Pancreas (tissue), 10 donors: ENCODE measurements at regions not wholly inside any gene's neighbourhood (a gene's known extent, or its start where the extent isn't known, plus 50 kb on each side); places are given as distances from the start of the nearest gene placed in this dataset.
A peak's percentile ranks its signal among the peaks of the same experiment; 100 is the strongest.

Source experiments
- ATAC-seq, 4 donors: fragments of 200-7000 bp; cut with Tn5 transposase; one replicate each; pipeline versions ENCODE4 v1.8.0 to v1.9.1; 2020; ENCODE audit warnings: mild to moderate bottlenecking in 4 of 4, moderate library complexity in 4 of 4
- DNase-seq, 6 donors: peaks; one replicate each; pipeline ENCODE4 v3.0.0-alpha.2; 2020
- FAIRE-seq: peaks from 2 replicates; lab custom pipeline; 2012; peaks lifted over from hg19 to GRCh38; lab: Jason Lieb, UNC
- H3K27ac ChIP-seq, 4 donors: fragments of 200-600 bp; sonication (generic); 1 replicate in 3 of 4; 2 replicates in 1 of 4; pipeline versions ENCODE4 v1.5.0 to v1.8.0; 2020
- H3K27me3 ChIP-seq, 4 donors: fragments of 200-600 bp; one replicate each; pipeline ENCODE4 v1.8.0; 2021
- H3K36me3 ChIP-seq, 3 donors: fragments of 200-600 bp; sonication (generic) in 1 of 3; one replicate each; pipeline versions ENCODE4 v1.5.0 to v1.8.0; 2020 to 2021
- H3K4me1 ChIP-seq, 3 donors: fragments of 200-600 bp; one replicate each; pipeline ENCODE4 v1.8.0; 2021
- H3K4me3 ChIP-seq, 4 donors: fragments of 200-600 bp; sonication (generic) in 2 of 4; one replicate each; pipeline versions ENCODE4 v1.5.0 to v1.8.0; 2020 to 2021
- H3K9me3 ChIP-seq, 4 donors: fragments of 200-600 bp; one replicate each; pipeline ENCODE4 v1.8.0; 2021
- CTCF ChIP-seq, 4 donors: fragments of 200-600 bp; sonication (generic) in 3 of 4; IDR thresholded peaks; one replicate each; pipeline versions ENCODE4 v1.5.0 to v1.8.0; 2021; ENCODE audit warnings: antibody characterized with exemption in 4 of 4
- WGBS, 2 donors: extraction: QIAGEN DNeasy Blood & Tissue Kit; methylation state at CpG; one replicate each; pipeline ENCODE4 v1.1.7; 2013; 5-methylcytosine and 5-hydroxymethylcytosine counted together
- intact Hi-C, 3 donors: fragments of 100-400 bp; cut with DNase I; formaldehyde crosslinking; loops; one replicate each; pipeline versions ENCODE4 v1.11.1 to v1.14.2; 2022
- donor health status: healthy with polysubstance abuse.
- donor health status: DM: no; HTN: no; CAD: no; lungs with moderate emphysema.
- donor health status: DM: no; HTN: no; CAD: no.
- donor health status: control.
- donor health status: control.
- donor health status: Bipolar disorder and iron deficiency.
- donor health status: DM: yes; HTN: yes; CAD: no.
- donor health status: DM: no; HTN: no; CAD: no.
- donor health status: DM: no; HTN: no; CAD: no.
- donor health status: DM: yes; HTN: yes; CAD: no.

GRCh38 chr9:38305582-38305981 is 86.9 kb upstream of the ALDH1B1 start:
- no peaks in the 10 kb centered on the region for H3K9me3 ChIP-seq
- no peak for TF ChIP-seq CTCF (IDR thresholded peaks at IDR 0.05)
- no peak for DNase-seq
- H3K4me1 ChIP-seq: peaks cover 0 to 5% (median 0%) of the 10 kb centered on the region in 3 donors
- 93 to 100% methylated on average over 1 of the region's 1 CpG for WGBS, 2 donors
- no peak for FAIRE-seq
- ATAC-seq: no peak
- no peaks in the 10 kb centered on the region for H3K36me3 ChIP-seq
- H3K27ac ChIP-seq: no peak overlapping the region
- intact Hi-C loops: no loop called here
- no peaks in the 10 kb centered on the region for H3K27me3 ChIP-seq
- no peak overlapping the region for H3K4me3 ChIP-seq

GRCh38 chr9:38301376-38302106 is 91.0 kb upstream of the ALDH1B1 start:
- 80 to 83% methylated on average over 7 of the region's 7 CpGs for WGBS, 2 donors
- Histone ChIP-seq H3K27me3 (no peaks in the 10 kb centered on the region), H3K27ac (no peak overlapping the region), H3K4me1 (peaks cover 0 to 5% (median 0%) of the 10 kb centered on the region in 3 donors), H3K9me3 (no peaks in the 10 kb centered on the region), H3K4me3 (no peak overlapping the region), H3K36me3 (no peaks in the 10 kb centered on the region)
- DNase-seq (no peak), ATAC-seq (peak in 2 of 4 donors; percentile 53 to 64), FAIRE-seq (no peak)
- TF ChIP-seq CTCF (IDR thresholded peaks at IDR 0.05): no peak
- intact Hi-C loops: no loop called here

GRCh38 chr9:38299856-38300255 is 92.6 kb upstream of the ALDH1B1 start:
- DNase-seq: no peak
- no peak overlapping the region for H3K27ac ChIP-seq
- TF ChIP-seq CTCF (IDR thresholded peaks at IDR 0.05): no peak
- H3K9me3 ChIP-seq: no peaks in the 10 kb centered on the region
- no peaks in the 10 kb centered on the region for H3K36me3 ChIP-seq
- H3K4me3 ChIP-seq: no peak overlapping the region
- peaks cover 0 to 5% (median 0%) of the 10 kb centered on the region in 3 donors for H3K4me1 ChIP-seq
- ATAC-seq: no peak
- no peak for FAIRE-seq
- 32 to 33% methylated on average over 3 of the region's 3 CpGs for WGBS, 2 donors
- H3K27me3 ChIP-seq: no peaks in the 10 kb centered on the region
- intact Hi-C loops: no loop called here

DNA sequence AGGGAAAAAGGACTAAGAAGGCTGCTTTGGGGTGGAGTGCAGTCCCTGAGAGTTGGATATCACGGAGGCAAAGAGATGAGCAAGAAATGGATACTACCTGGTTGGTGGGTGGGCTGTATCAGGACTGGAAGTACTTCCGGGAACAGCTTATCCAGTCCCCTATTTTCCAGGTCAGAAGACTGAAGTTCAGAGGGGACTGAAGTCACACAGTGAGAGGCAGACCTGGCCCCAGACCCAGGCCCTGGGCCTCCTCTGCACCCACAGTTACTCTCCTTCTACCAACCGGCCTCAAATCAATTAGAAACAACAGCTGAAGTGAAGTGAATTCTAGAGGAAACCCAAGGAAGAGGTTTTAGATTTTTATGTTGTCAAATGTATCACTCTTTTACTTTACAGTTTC is 93.6 kb upstream of the ALDH1B1 start:
- 56 to 69% methylated on average over 3 of the region's 3 CpGs for WGBS, 2 donors
- no peaks in the 10 kb centered on the region for H3K36me3 ChIP-seq
- ATAC-seq: peak in 3 of 4 donors; percentile 21 to 34 (median 26)
- H3K27ac ChIP-seq: no peak overlapping the region
- H3K4me1 ChIP-seq: peaks cover 0 to 5% (median 0%) of the 10 kb centered on the region in 3 donors
- TF ChIP-seq CTCF (IDR thresholded peaks at IDR 0.05): no peak
- FAIRE-seq: no peak
- H3K27me3 ChIP-seq: no peaks in the 10 kb centered on the region
- intact Hi-C loops: no loop called here
- H3K4me3 ChIP-seq: no peak overlapping the region
- no peak for DNase-seq
- no peaks in the 10 kb centered on the region for H3K9me3 ChIP-seq

DNA sequence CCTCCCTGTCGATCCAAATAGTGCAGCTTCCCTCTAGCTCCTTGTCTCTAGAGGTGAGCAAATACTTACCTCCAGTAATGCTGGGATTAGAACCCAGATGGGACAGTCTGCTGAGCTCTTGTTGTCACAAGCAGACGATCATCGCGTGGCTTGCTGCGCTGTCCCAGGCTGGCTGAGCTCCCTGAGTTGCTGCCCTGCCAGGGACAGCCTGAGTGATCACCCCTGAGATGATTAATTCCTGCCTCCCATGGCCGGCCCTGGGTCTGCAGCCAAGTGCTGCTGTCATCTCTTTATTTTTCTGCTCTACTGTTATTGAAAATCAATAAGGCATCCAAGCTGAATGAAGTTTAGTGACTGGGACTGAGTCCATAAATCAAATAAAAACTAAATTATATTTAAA is 94.0 kb upstream of the ALDH1B1 start:
- Histone ChIP-seq H3K27me3 (no peaks in the 10 kb centered on the region), H3K27ac (peak overlapping the region in 1 of 4 donors; percentile 16), H3K9me3 (no peaks in the 10 kb centered on the region), H3K4me1 (peaks cover 0 to 5% (median 0%) of the 10 kb centered on the region in 3 donors), H3K36me3 (no peaks in the 10 kb centered on the region), H3K4me3 (no peak overlapping the region)
- DNase-seq: peak in 3 of 6 donors; percentile 12 to 43 (median 39)
- intact Hi-C loops: no loop called here
- 32 to 33% methylated on average over 6 of the region's 6 CpGs for WGBS, 2 donors
- ATAC-seq: peak; percentile 64 to 89 (median 84)
- no peak for TF ChIP-seq CTCF (IDR thresholded peaks at IDR 0.05)
- no peak for FAIRE-seq
